GM23248 (cell line): ENCODE measurements at regions not wholly inside any gene's neighbourhood (a gene's known extent, or its start where the extent isn't known, plus 50 kb on each side); places are given as distances from the start of the nearest gene placed in this dataset.
"Not testable (repeated sequence)": the region's sequence is repeated elsewhere in the genome, so short reads cannot be mapped to it uniquely, and the experiment has no call there.

Experiments
- EZH2 ChIP-seq: fragments of 200-600 bp; sonication (generic); IDR thresholded peaks from 2 replicates; pipeline ENCODE4 v1.6.1; 2018; ENCODE audit warnings: antibody characterized with exemption, mild to moderate bottlenecking; ENCODE audit not compliant: insufficient read depth, poor library complexity, severe bottlenecking
- EZH2phosphoT487 ChIP-seq: fragments of 200-600 bp; sonication (generic); IDR thresholded peaks from 2 replicates; pipeline ENCODE4 v1.6.1; 2018; ENCODE audit warnings: antibody characterized with exemption, moderate library complexity, mild to moderate bottlenecking, low read depth; ENCODE audit not compliant: insufficient read depth

DNA sequence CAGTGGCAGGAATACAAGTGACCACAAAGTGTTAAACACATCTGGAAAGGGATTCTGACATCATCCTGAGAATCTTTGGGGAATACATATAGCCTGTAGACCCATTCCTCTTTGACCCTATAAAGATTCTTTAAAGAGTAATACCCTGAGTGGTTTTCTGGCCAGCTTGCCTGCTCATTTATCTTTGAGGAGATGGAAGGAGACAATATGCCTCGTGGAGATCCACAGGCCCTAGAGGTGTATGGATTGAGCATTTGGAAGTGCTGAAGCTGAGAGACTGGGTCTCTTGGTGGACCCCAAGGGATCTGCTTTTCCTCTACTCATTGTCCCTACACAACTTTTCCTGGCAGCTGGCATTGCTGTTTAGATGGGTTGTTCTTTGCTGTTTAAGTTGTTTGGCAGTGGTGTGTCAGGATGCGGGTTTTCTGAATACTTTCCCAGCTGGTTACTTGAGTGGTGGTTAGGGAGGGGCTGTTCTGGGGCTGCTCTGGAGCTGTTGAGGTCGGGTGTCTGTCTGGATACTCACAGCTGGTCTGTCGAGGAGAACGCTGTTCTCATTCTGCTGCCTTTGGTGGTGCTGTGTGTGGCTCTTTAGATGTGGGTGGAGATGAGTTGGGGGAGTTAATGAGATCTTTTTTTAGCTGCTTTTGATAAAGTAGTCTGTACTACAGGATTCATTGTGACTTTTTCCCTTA, 50.1 kb upstream of the FAM72C start:
- TF ChIP-seq EZH2phosphoT487, EZH2: not testable (repeated sequence)
